Lower lobe of right lung (tissue), 2 donors: ENCODE measurements at regions not wholly inside any gene's neighbourhood (a gene's known extent, or its start where the extent isn't known, plus 50 kb on each side); places are given as distances from the start of the nearest gene placed in this dataset.

ENCODE experiments used
- ATAC-seq, 2 donors: fragments of 200-7000 bp; cut with Tn5 transposase; one replicate each; pipeline ENCODE4 v1.9.1; 2020 to 2022; ENCODE audit warnings: mild to moderate bottlenecking in 2 of 2, moderate library complexity in 2 of 2
- DNase-seq: peaks from one replicate; pipeline ENCODE4 v3.0.0-alpha.2; 2020
- H3K27ac ChIP-seq: fragments of 200-600 bp; one replicate; pipeline ENCODE4 v1.8.0; 2022
- H3K27me3 ChIP-seq: fragments of 200-600 bp; one replicate; pipeline ENCODE4 v1.8.0; 2022; ENCODE audit warnings: low read depth
- H3K36me3 ChIP-seq: fragments of 200-600 bp; one replicate; pipeline ENCODE4 v1.8.0; 2022; ENCODE audit warnings: mild to moderate bottlenecking
- H3K4me1 ChIP-seq: fragments of 200-600 bp; one replicate; pipeline ENCODE4 v1.8.0; 2022
- H3K4me3 ChIP-seq: fragments of 200-600 bp; one replicate; pipeline ENCODE4 v1.8.0; 2022; ENCODE audit warnings: mild to moderate bottlenecking
- H3K9me3 ChIP-seq: fragments of 200-600 bp; one replicate; pipeline ENCODE4 v1.8.0; 2022
- intact Hi-C: fragments of 100-400 bp; cut with DNase I; formaldehyde crosslinking; loops from one replicate; pipeline ENCODE4 v1.11.0; 2022
- TF ChIP-seq, protein P1 (sequence below): fragments of 200-600 bp; IDR thresholded peaks from one replicate; pipeline ENCODE4 v1.8.0; 2022; ENCODE audit warnings: antibody characterized with exemption, mild to moderate bottlenecking
- donor health status: DM: no; HTN: yes; CAD: no; lungs with severe emphysema.

GRCh38 chr2:147792966-147793617, 51.7 kb upstream of the ACVR2A start:
- H3K4me1 ChIP-seq, result no peaks in the 10 kb centered on the region
- no peaks in the 10 kb centered on the region for H3K36me3 ChIP-seq
- DNase-seq (no peak), ATAC-seq (no peak)
- no peaks in the 10 kb centered on the region for H3K9me3 ChIP-seq
- no peaks in the 10 kb centered on the region for H3K27me3 ChIP-seq
- TF ChIP-seq, protein P1, sequence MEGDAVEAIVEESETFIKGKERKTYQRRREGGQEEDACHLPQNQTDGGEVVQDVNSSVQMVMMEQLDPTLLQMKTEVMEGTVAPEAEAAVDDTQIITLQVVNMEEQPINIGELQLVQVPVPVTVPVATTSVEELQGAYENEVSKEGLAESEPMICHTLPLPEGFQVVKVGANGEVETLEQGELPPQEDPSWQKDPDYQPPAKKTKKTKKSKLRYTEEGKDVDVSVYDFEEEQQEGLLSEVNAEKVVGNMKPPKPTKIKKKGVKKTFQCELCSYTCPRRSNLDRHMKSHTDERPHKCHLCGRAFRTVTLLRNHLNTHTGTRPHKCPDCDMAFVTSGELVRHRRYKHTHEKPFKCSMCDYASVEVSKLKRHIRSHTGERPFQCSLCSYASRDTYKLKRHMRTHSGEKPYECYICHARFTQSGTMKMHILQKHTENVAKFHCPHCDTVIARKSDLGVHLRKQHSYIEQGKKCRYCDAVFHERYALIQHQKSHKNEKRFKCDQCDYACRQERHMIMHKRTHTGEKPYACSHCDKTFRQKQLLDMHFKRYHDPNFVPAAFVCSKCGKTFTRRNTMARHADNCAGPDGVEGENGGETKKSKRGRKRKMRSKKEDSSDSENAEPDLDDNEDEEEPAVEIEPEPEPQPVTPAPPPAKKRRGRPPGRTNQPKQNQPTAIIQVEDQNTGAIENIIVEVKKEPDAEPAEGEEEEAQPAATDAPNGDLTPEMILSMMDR, result no peak
- intact Hi-C loops, result no loop called here
- no peak overlapping the region for H3K4me3 ChIP-seq
- H3K27ac ChIP-seq, result no peak overlapping the region

DNA sequence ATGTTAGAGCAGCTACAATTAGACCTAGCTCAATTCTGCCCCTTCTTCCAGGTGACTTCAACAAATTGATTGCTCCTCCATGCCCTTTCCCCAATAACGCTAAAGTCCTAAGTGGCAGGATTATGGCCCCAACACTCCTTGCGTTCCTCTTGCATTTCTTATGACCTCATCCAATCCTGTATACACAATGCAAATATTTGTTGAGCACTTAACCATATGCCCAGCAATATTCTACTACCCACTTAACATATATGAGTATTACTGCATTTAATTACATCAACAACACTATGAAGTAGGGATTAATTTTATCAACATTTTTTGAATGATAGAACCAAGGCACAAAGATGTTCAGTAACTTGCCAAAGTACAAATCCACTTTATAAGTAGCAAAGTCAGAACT, 54.2 kb upstream of the ACVR2A start:
- intact Hi-C loops, result no loop called here
- H3K4me3 ChIP-seq, result no peak overlapping the region
- ATAC-seq (no peak), DNase-seq (no peak)
- no peaks in the 10 kb centered on the region for H3K9me3 ChIP-seq
- H3K27ac ChIP-seq, result no peak overlapping the region
- no peaks in the 10 kb centered on the region for H3K36me3 ChIP-seq
- TF ChIP-seq, protein P1, result no peak
- H3K27me3 ChIP-seq, result no peaks in the 10 kb centered on the region
- no peaks in the 10 kb centered on the region for H3K4me1 ChIP-seq

- ATAC-seq (no peak), DNase-seq (no peak)
- intact Hi-C loops, result no loop called here
- H3K27ac ChIP-seq, result no peak overlapping the region
- H3K36me3 ChIP-seq, result no peaks in the 10 kb centered on the region
- H3K9me3 ChIP-seq, result no peaks in the 10 kb centered on the region
- TF ChIP-seq, protein P1, result no peak
- no peak overlapping the region for H3K4me3 ChIP-seq
- H3K27me3 ChIP-seq, result no peaks in the 10 kb centered on the region
- no peaks in the 10 kb centered on the region for H3K4me1 ChIP-seq
These were observed 55.1 kb upstream of the ACVR2A start for GRCh38 chr2:147789720-147790119.

- Histone ChIP-seq H3K36me3 (no peaks in the 10 kb centered on the region), H3K4me3 (no peak overlapping the region), H3K9me3 (no peaks in the 10 kb centered on the region), H3K27me3 (no peaks in the 10 kb centered on the region), H3K4me1 (no peaks in the 10 kb centered on the region), H3K27ac (no peak overlapping the region)
- ATAC-seq (no peak), DNase-seq (no peak)
- TF ChIP-seq, protein P1, result no peak
- intact Hi-C loops, result no loop called here
These were observed 55.5 kb upstream of the ACVR2A start for GRCh38 chr2:147789287-147789686.

GRCh38 chr2:147782141-147782930, 62.5 kb upstream of the ACVR2A start:
- ATAC-seq, result no peak

More at GRCh38 chr2:147782141-147782930, 62.5 kb upstream of the ACVR2A start:
- H3K9me3 ChIP-seq, result no peaks in the 10 kb centered on the region
- no peaks in the 10 kb centered on the region for H3K27me3 ChIP-seq
- H3K4me3 ChIP-seq, result no peak overlapping the region
- TF ChIP-seq, protein P1, result no peak
- no peaks in the 10 kb centered on the region for H3K4me1 ChIP-seq
- no peak overlapping the region for H3K27ac ChIP-seq
- no peak for DNase-seq
- no peaks in the 10 kb centered on the region for H3K36me3 ChIP-seq
- intact Hi-C loops, result no loop called here
